H1 (cell line): ENCODE measurements at regions not wholly inside any gene's neighbourhood (a gene's known extent, or its start where the extent isn't known, plus 50 kb on each side); places are given as distances from the start of the nearest gene placed in this dataset.

Experiments used
- CTCF ChIA-PET: fragments of 300-600 bp; sonication (Branson Sonifier 250); formaldehyde crosslinking; loops from one replicate; lab custom pipeline; 2021; ENCODE audit not compliant: partially characterized antibody; lab: Charles Lee
- POLR2A ChIA-PET: fragments of 300-600 bp; sonication (Branson Sonifier 250); formaldehyde crosslinking; loops from one replicate; lab custom pipeline; 2021; ENCODE audit warnings: inconsistent platforms; ENCODE audit not compliant: partially characterized antibody; lab: Charles Lee
- DNase-seq, 2 experiments: peaks; one replicate each; pipeline versions ENCODE4 v3.0.0 to v3.0.0-alpha.2; 2010 to 2022; ENCODE audit warnings: low spot score in 2 of 2, low read depth in 1 of 2, mixed read lengths in 1 of 2
- FAIRE-seq: peaks from 2 replicates; lab custom pipeline; 2011; peaks lifted over from hg19 to GRCh38; lab: Jason Lieb, UNC
- H2AFZ ChIP-seq: 2 replicates; pipeline ENCODE4 v1.8.1; 2012; ENCODE audit warnings: low read length, inconsistent platforms
- H2AK5ac ChIP-seq: 2 replicates; pipeline ENCODE4 v1.6.1; 2013; ENCODE audit warnings: low read depth, low read length
- H2BK120ac ChIP-seq: replicated peaks from 2 replicates; pipeline ENCODE3; 2013; ENCODE audit warnings: low read depth, low read length, inconsistent platforms
- H2BK12ac ChIP-seq: 2 replicates; pipeline ENCODE4 v1.6.1; 2013; ENCODE audit warnings: low read depth, low read length
- H2BK15ac ChIP-seq: 2 replicates; pipeline ENCODE4 v1.6.1; 2013; ENCODE audit warnings: low read length
- H2BK20ac ChIP-seq: 2 replicates; pipeline ENCODE4 v1.6.1; 2013; ENCODE audit warnings: low read length
- H2BK5ac ChIP-seq: 2 replicates; pipeline ENCODE4 v1.6.1; 2013; ENCODE audit warnings: low read depth, low read length
- H3K14ac ChIP-seq: 2 replicates; pipeline ENCODE4 v1.6.1; 2013; ENCODE audit warnings: inconsistent platforms; ENCODE audit not compliant: insufficient read length
- H3K18ac ChIP-seq: 2 replicates; pipeline ENCODE4 v1.6.1; 2013; ENCODE audit warnings: low read length; ENCODE audit errors: extremely low read depth
- H3K23ac ChIP-seq: 2 replicates; pipeline ENCODE4 v1.6.1; 2013; ENCODE audit warnings: inconsistent platforms; ENCODE audit not compliant: insufficient read length
- H3K23me2 ChIP-seq: 2 replicates; pipeline ENCODE4 v1.6.1; 2013; ENCODE audit warnings: low read depth, low read length
- H3K27ac ChIP-seq: 2 replicates; pipeline ENCODE4 v1.6.1; 2011; ENCODE audit warnings: low read depth, low read length, inconsistent platforms
- H3K27me3 ChIP-seq, 4 experiments: replicated peaks in 1 of 4; 1 replicate in 1 of 4; 2 replicates in 3 of 4; pipeline versions ENCODE4 v1.6.1 to v1.8.1; 2011 to 2013; ENCODE audit warnings: low read length in 3 of 4, mild to moderate bottlenecking in 3 of 4, inconsistent platforms in 2 of 4, mixed read lengths in 2 of 4, moderate library complexity in 1 of 4; ENCODE audit not compliant: control insufficient read depth in 3 of 4, insufficient read depth in 3 of 4; ENCODE audit errors: extremely low read depth in 1 of 4
- H3K36me3 ChIP-seq, 4 experiments: 2 replicates each; pipeline versions ENCODE4 v1.6.1 to v1.8.1; 2011 to 2013; ENCODE audit warnings: mild to moderate bottlenecking in 4 of 4, low read length in 3 of 4, moderate library complexity in 2 of 4, control low read depth in 1 of 4, inconsistent platforms in 1 of 4; ENCODE audit not compliant: insufficient read depth in 4 of 4, control insufficient read depth in 2 of 4
- H3K4ac ChIP-seq: replicated peaks from 2 replicates; pipeline ENCODE3; 2013; ENCODE audit warnings: low read length, low read depth, mixed read lengths, inconsistent platforms; ENCODE audit not compliant: insufficient read length
- H3K4me1 ChIP-seq, 4 experiments: replicated peaks in 1 of 4; 1 replicate in 1 of 4; 2 replicates in 3 of 4; pipeline versions ENCODE4 v1.6.1 to v1.8.1; 2011 to 2013; ENCODE audit warnings: low read length in 3 of 4, inconsistent platforms in 2 of 4, mixed read lengths in 1 of 4; ENCODE audit not compliant: insufficient read depth in 4 of 4, control insufficient read depth in 3 of 4
- H3K4me2 ChIP-seq, 2 experiments: 2 replicates each; pipeline versions ENCODE4 v1.6.1 to v1.8.1; 2011 to 2013; ENCODE audit warnings: low read depth in 2 of 2, low read length in 2 of 2, control low read depth in 1 of 2, inconsistent platforms in 1 of 2, mild to moderate bottlenecking in 1 of 2; ENCODE audit not compliant: insufficient read depth in 1 of 2
- H3K4me3 ChIP-seq, 4 experiments: fragments of 200-600, 300-600 bp in 1 of 4; sonication (generic), shearing (Covaris generic), sonication (Bioruptor Twin) in 1 of 4; 2 replicates each; pipeline versions ENCODE4 v1.5.1 to v1.8.1; 2011 to 2016; ENCODE audit warnings: low read length in 4 of 4, low read depth in 3 of 4, control low read depth in 2 of 4, inconsistent platforms in 2 of 4, mild to moderate bottlenecking in 2 of 4, mixed read lengths in 1 of 4, moderate library complexity in 1 of 4; ENCODE audit not compliant: insufficient read depth in 2 of 4; ENCODE audit errors: extremely low read depth in 1 of 4
- H3K56ac ChIP-seq: replicated peaks from 2 replicates; pipeline ENCODE3; 2013; ENCODE audit warnings: low read depth, mild to moderate bottlenecking, mixed read lengths, low read length, inconsistent platforms; ENCODE audit not compliant: insufficient read length
- H3K79me1 ChIP-seq: 2 replicates; pipeline ENCODE4 v1.6.1; 2013; ENCODE audit warnings: low read depth, low read length, control low read depth
- H3K79me2 ChIP-seq, 2 experiments: 2 replicates each; pipeline versions ENCODE4 v1.6.1 to v1.8.1; 2012 to 2013; ENCODE audit warnings: low read length in 2 of 2, mild to moderate bottlenecking in 2 of 2, inconsistent platforms in 1 of 2; ENCODE audit not compliant: insufficient read depth in 2 of 2, control insufficient read depth in 1 of 2
- H3K9ac ChIP-seq, 4 experiments: replicated peaks in 1 of 4; 1 replicate in 1 of 4; 2 replicates in 3 of 4; pipeline versions ENCODE4 v1.6.1 to v1.8.1; 2011 to 2013; ENCODE audit warnings: low read depth in 3 of 4, low read length in 3 of 4, control low read depth in 2 of 4, mild to moderate bottlenecking in 2 of 4, moderate library complexity in 2 of 4, inconsistent platforms in 1 of 4; ENCODE audit errors: extremely low read depth in 1 of 4
- H3K9me3 ChIP-seq, 2 experiments: 2 replicates each; pipeline versions ENCODE4 v1.6.1 to v1.8.1; 2012 to 2013; ENCODE audit warnings: mild to moderate bottlenecking in 2 of 2, moderate library complexity in 2 of 2, control low read depth in 1 of 2, inconsistent platforms in 1 of 2, low read depth in 1 of 2, low read length in 1 of 2, mixed read lengths in 1 of 2; ENCODE audit not compliant: insufficient read depth in 2 of 2
- H4K20me1 ChIP-seq, 2 experiments: replicated peaks in 1 of 2; 2 replicates each; pipeline versions ENCODE3 to v1.8.1; 2011 to 2013; ENCODE audit warnings: inconsistent platforms in 2 of 2, low read length in 2 of 2, mild to moderate bottlenecking in 1 of 2; ENCODE audit not compliant: insufficient read depth in 2 of 2, control insufficient read depth in 1 of 2
- H4K5ac ChIP-seq: 2 replicates; pipeline ENCODE4 v1.6.1; 2013; ENCODE audit warnings: low read length, low read depth, mixed read lengths, inconsistent platforms; ENCODE audit not compliant: insufficient read length
- H4K8ac ChIP-seq: 2 replicates; pipeline ENCODE4 v1.8.0; 2013; ENCODE audit warnings: mild to moderate bottlenecking, moderate library complexity, low read length, inconsistent platforms; ENCODE audit not compliant: insufficient read depth; ENCODE audit errors: extremely low read depth
- H4K91ac ChIP-seq: replicated peaks from 2 replicates; pipeline ENCODE3; 2013; ENCODE audit warnings: low read length, mixed read lengths, inconsistent platforms; ENCODE audit not compliant: insufficient read length
- BCL11A ChIP-seq, 2 experiments: IDR thresholded peaks; one replicate each; pipeline ENCODE4 v1.6.1; 2011; ENCODE audit warnings: low read depth in 2 of 2, low read length in 2 of 2, mild to moderate bottlenecking in 2 of 2
- BRCA1 ChIP-seq: IDR thresholded peaks from 2 replicates; pipeline ENCODE4 v1.6.1; 2012; ENCODE audit warnings: low read depth, low read length, improper control_type of control experiment
- CBX8 ChIP-seq: fragments of 300-800, 300-1000 bp; sonication (generic); IDR thresholded peaks from 2 replicates; pipeline ENCODE4 v1.7.1; 2016; ENCODE audit warnings: low read depth, low read length, borderline replicate concordance
- CREB1 ChIP-seq: IDR thresholded peaks from 2 replicates; pipeline ENCODE4 v1.6.1; 2012; ENCODE audit warnings: inconsistent platforms
- EGR1 ChIP-seq: IDR thresholded peaks from 2 replicates; pipeline ENCODE4 v1.6.1; 2011; ENCODE audit warnings: low read depth, low read length, borderline replicate concordance
- MAFK ChIP-seq: IDR thresholded peaks from 2 replicates; pipeline ENCODE4 v1.6.1; 2012; ENCODE audit warnings: low read depth, mild to moderate bottlenecking, improper control_type of control experiment, low read length
- NANOG ChIP-seq: IDR thresholded peaks from 2 replicates; pipeline ENCODE4 v1.6.1; 2011; ENCODE audit warnings: low read length, low read depth, mild to moderate bottlenecking, inconsistent platforms; ENCODE audit not compliant: insufficient read depth, poor library complexity, severe bottlenecking
- RXRA ChIP-seq: IDR thresholded peaks from 2 replicates; pipeline ENCODE4 v1.6.1; 2011; ENCODE audit warnings: low read depth, mild to moderate bottlenecking, low read length, moderate library complexity; ENCODE audit not compliant: insufficient read depth
- SAP30 ChIP-seq: fragments of 300-600 bp; sonication (generic); IDR thresholded peaks from 2 replicates; pipeline ENCODE4 v1.7.1; 2012; ENCODE audit warnings: low read length, moderate library complexity, mild to moderate bottlenecking, inconsistent platforms; ENCODE audit not compliant: insufficient read depth, insufficient replicate concordance
- SRF ChIP-seq: IDR thresholded peaks from 2 replicates; pipeline ENCODE4 v1.6.1; 2011; ENCODE audit warnings: mild to moderate bottlenecking, low read depth, low read length, moderate library complexity
- TCF12 ChIP-seq: IDR thresholded peaks from 2 replicates; pipeline ENCODE4 v1.6.1; 2011; ENCODE audit warnings: low read depth, mild to moderate bottlenecking, low read length
- WGBS, 2 experiments: shearing (Covaris generic) in 1 of 2; methylation state at CpG; one replicate each; pipeline versions ENCODE4 v1.1.6 to v1.1.7; 2013 to 2015; ENCODE audit warnings: low lambda C conversion rate in 2 of 2, mixed read lengths in 2 of 2, inconsistent platforms in 1 of 2, low coverage in 1 of 2, missing lambda C conversion rate in 1 of 2; ENCODE audit not compliant: insufficient replicate concordance in 2 of 2, insufficient coverage in 1 of 2, insufficient read length in 1 of 2; ENCODE audit errors: extremely low coverage in 1 of 2, missing lambda C conversion rate in 1 of 2; 5-methylcytosine and 5-hydroxymethylcytosine counted together

GRCh38 chr7:17633067-17633466, 307.2 kb downstream of the SNX13 start:
- H3K23ac ChIP-seq = no peak overlapping the region
- no peak for DNase-seq
- 100% methylated on average over 1 of the region's 1 CpG; no CpG with 5 or more reads in 1 of the 2 experiments for WGBS, 2 experiments
- TF ChIP-seq BCL11A (IDR thresholded peaks at IDR 0.05; ENCODE audit: low read depth in 2 of 2, low read length in 2 of 2) = no peak
- TF ChIP-seq CBX8 = no peak
- TF ChIP-seq BRCA1 = no peak
- no peak for TF ChIP-seq MAFK
- no peak for TF ChIP-seq EGR1
- TF ChIP-seq CREB1 = no peak
- no peak for TF ChIP-seq SAP30
- TF ChIP-seq TCF12 = no peak
- TF ChIP-seq NANOG = no peak
- TF ChIP-seq SRF = no peak
- TF ChIP-seq RXRA = no peak

More at GRCh38 chr7:17633067-17633466, 307.2 kb downstream of the SNX13 start:
- H3K27ac ChIP-seq = no peak overlapping the region
- H3K23me2 ChIP-seq = no peaks in the 10 kb centered on the region
- no peak overlapping the region for H2BK15ac ChIP-seq
- H2AK5ac ChIP-seq = no peak overlapping the region
- no peak overlapping the region for H2BK120ac ChIP-seq
- H3K18ac ChIP-seq = no peak overlapping the region
- 0 out of 7 replicates have a peak, but pooled peaks cover 0 to 3% (median 0%) of the 10 kb centered on the region in 4 experiments for H3K4me1 ChIP-seq
- no peaks in the 10 kb centered on the region for H3K9me3 ChIP-seq
- H4K91ac ChIP-seq = no peak overlapping the region
- H3K79me2 ChIP-seq = no peaks in the 10 kb centered on the region
- CTCF ChIA-PET = interaction anchor here (0.6 to 3.5 kb wide), 3 partner anchors 9 to 476 kb away, joined by 3 to 26 read pairs (median 3); no protein-coding TSS in a partner anchor
- H4K5ac ChIP-seq = no peak overlapping the region
- no peak overlapping the region for H2BK20ac ChIP-seq
- no peak for FAIRE-seq
- H3K36me3 ChIP-seq = no peaks in the 10 kb centered on the region
- H3K4ac ChIP-seq = no peak overlapping the region
- no peak overlapping the region for H3K56ac ChIP-seq
- POLR2A ChIA-PET = no interaction called here
- no peak overlapping the region for H2BK12ac ChIP-seq
- H4K8ac ChIP-seq = no peak overlapping the region
- no peak overlapping the region for H2BK5ac ChIP-seq
- H3K79me1 ChIP-seq = no peaks in the 10 kb centered on the region
- no peak overlapping the region for H2AFZ ChIP-seq
- no peaks in the 10 kb centered on the region for H4K20me1 ChIP-seq
- H3K4me2 ChIP-seq = no peak overlapping the region
- H3K9ac ChIP-seq = no peak overlapping the region
- no peaks in the 10 kb centered on the region for H3K27me3 ChIP-seq
- H3K4me3 ChIP-seq = no peak overlapping the region
- no peak overlapping the region for H3K14ac ChIP-seq
